H1 (cell line): ENCODE measurements at regions not wholly inside any gene's neighbourhood (a gene's known extent, or its start where the extent isn't known, plus 50 kb on each side); places are given as distances from the start of the nearest gene placed in this dataset.

Source experiments
- KDM1A ChIP-seq: fragments of 200-600, 300-600 bp; sonication (generic); IDR thresholded peaks from 2 replicates; pipeline ENCODE4 v1.7.1; 2016; ENCODE audit warnings: mild to moderate bottlenecking, low read length, borderline replicate concordance
- POLR2A ChIP-seq, 2 experiments: IDR thresholded peaks; 1 replicate in 1 of 2; 2 replicates in 1 of 2; pipeline ENCODE4 v1.6.1; 2011; ENCODE audit warnings: low read depth in 2 of 2, low read length in 2 of 2, mild to moderate bottlenecking in 2 of 2; ENCODE audit errors: control extremely low read depth in 1 of 2
- YY1 ChIP-seq: IDR thresholded peaks from 2 replicates; pipeline ENCODE4 v1.6.1; 2011; ENCODE audit warnings: low read depth, mild to moderate bottlenecking, low read length
- ZNF274 ChIP-seq: IDR thresholded peaks from 2 replicates; pipeline ENCODE4 v1.7.0; 2012; ENCODE audit warnings: low read length, borderline replicate concordance; ENCODE audit errors: extremely low read depth

DNA sequence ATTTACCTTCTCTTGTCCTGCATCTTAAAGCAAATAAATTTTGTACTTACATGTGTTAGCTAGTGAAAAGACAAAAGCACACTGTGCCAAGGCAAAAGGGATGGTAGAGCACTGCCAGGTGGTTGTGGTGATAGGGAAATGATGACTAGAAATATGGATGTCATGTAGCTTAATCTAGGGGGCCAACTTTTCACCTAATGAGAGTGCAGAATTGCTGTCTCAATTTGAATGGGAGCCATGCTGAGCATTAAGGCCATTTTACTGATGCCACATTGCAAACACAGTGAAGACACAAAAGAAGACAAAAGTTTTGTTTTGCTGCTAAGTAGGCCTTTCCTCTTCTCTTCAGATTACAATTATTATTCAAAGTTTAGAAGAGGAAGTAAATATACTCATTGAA is 274.7 kb downstream of the PDCD6IP start (continued):
- TF ChIP-seq ZNF274 (no peak), KDM1A (no peak), POLR2A (IDR thresholded peaks at IDR 0.05; ENCODE audit: control extremely low read depth in 1 of 2, low read depth in 2 of 2, low read length in 2 of 2) (no peak), YY1 (no peak)
